ES-I3 (cell line): ENCODE measurements at regions not wholly inside any gene's neighbourhood (a gene's known extent, or its start where the extent isn't known, plus 50 kb on each side); places are given as distances from the start of the nearest gene placed in this dataset.

Source experiments
- H3K36me3 ChIP-seq: 2 replicates; pipeline ENCODE4 v1.6.1; 2013; ENCODE audit warnings: mild to moderate bottlenecking, low read length, control low read depth, moderate library complexity; ENCODE audit not compliant: insufficient read depth
- H3K4me1 ChIP-seq: 2 replicates; pipeline ENCODE4 v1.6.1; 2013; ENCODE audit warnings: mild to moderate bottlenecking, control low read depth, low read length; ENCODE audit not compliant: insufficient read depth
- H3K9ac ChIP-seq: 2 replicates; pipeline ENCODE4 v1.6.1; 2013; ENCODE audit warnings: low read depth, mild to moderate bottlenecking, low read length, moderate library complexity
- H3K9me3 ChIP-seq: 2 replicates; pipeline ENCODE4 v1.6.1; 2013; ENCODE audit warnings: mild to moderate bottlenecking, low read length, moderate library complexity; ENCODE audit not compliant: control insufficient read depth, insufficient read depth

- Histone ChIP-seq H3K36me3 (no peaks in the 10 kb centered on the region), H3K4me1 (no peaks in the 10 kb centered on the region), H3K9ac (no peak overlapping the region), H3K9me3 (no peaks in the 10 kb centered on the region)
Observed at GRCh38 chr9:115999498-115999897, 154.1 kb upstream of the PAPPA start.

GRCh38 chr9:116000748-116001329 lies 152.8 kb upstream of the PAPPA start:
- Histone ChIP-seq H3K9ac (no peak overlapping the region), H3K36me3 (no peaks in the 10 kb centered on the region), H3K9me3 (no peaks in the 10 kb centered on the region), H3K4me1 (no peaks in the 10 kb centered on the region)

GRCh38 chr9:116002181-116002580 lies 151.4 kb upstream of the PAPPA start:
- no peaks in the 10 kb centered on the region for H3K4me1 ChIP-seq
- no peaks in the 10 kb centered on the region for H3K36me3 ChIP-seq
- no peaks in the 10 kb centered on the region for H3K9me3 ChIP-seq
- H3K9ac ChIP-seq, result no peak overlapping the region

DNA sequence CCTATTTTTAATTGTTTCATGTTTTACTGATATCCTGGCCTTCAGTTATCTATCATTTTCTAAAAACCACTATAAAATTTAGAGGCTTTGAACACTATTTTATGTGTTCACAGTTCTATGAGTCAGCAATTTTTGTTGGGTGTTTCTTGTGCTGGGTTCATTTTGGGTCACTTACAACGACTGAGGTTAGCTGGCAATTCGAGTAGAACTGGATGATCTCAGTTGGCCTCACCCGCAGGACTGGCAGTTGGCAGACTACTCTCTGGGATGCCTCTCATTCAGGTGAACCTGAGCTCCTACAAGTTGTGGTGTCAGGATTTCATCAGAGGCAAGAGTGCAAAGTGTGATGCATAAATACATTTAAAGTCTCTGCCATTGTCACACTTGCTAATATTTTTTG lies 151.0 kb upstream of the PAPPA start:
- no peaks in the 10 kb centered on the region for H3K4me1 ChIP-seq
- H3K36me3 ChIP-seq, result no peaks in the 10 kb centered on the region
- no peak overlapping the region for H3K9ac ChIP-seq
- no peaks in the 10 kb centered on the region for H3K9me3 ChIP-seq

DNA sequence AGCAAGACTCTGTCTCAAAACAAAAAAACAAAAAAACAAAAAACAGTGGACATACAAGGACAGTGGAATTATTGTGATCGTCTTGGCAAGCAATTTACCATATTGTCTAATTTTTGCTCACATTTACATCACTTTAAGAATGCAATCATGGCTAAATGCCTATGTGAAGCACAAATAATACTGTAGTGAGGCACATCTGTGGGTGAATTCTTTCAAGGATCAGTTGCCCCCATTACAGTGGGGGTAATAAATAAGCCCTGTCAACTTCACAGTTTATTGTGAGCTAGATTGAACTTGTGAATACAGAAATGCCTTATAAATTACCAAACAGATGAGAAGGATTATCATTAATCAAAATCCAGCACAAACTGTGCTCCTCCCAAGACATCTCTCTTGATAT lies 150.2 kb upstream of the PAPPA start:
- no peak overlapping the region for H3K9ac ChIP-seq
- H3K9me3 ChIP-seq, result no peaks in the 10 kb centered on the region
- H3K36me3 ChIP-seq, result no peaks in the 10 kb centered on the region
- no peaks in the 10 kb centered on the region for H3K4me1 ChIP-seq

GRCh38 chr9:116005205-116005604 lies 148.4 kb upstream of the PAPPA start:
- Histone ChIP-seq H3K4me1 (no peaks in the 10 kb centered on the region), H3K36me3 (no peaks in the 10 kb centered on the region), H3K9ac (no peak overlapping the region), H3K9me3 (no peaks in the 10 kb centered on the region; the same call in 1 of the 2 replicates)

- no peaks in the 10 kb centered on the region for H3K4me1 ChIP-seq
- H3K9ac ChIP-seq, result no peak overlapping the region
- H3K36me3 ChIP-seq, result no peaks in the 10 kb centered on the region
- H3K9me3 ChIP-seq, result peaks cover 2% of the 10 kb centered on the region; the same call in 1 of the 2 replicates
Observed at GRCh38 chr9:116007824-116008223, 145.8 kb upstream of the PAPPA start.

DNA sequence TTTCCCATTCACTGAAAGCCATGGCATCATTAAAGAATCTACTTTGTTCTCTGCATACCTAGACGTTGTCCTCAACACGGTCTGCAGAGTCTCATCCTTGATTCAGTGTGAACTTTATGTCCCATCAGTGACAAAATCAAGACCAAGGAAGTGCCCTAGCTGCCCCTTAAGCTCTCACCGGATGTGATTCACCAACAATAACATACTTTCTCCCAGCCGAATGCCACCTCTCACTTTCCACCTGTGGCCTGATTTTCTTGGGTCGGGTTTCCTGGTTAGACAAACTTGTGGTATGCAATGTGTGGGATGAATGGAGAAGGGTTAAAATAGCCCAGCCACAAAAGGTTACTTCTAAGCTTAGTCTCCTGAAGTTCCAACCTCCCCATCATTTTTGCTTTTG lies 145.3 kb upstream of the PAPPA start:
- Histone ChIP-seq H3K36me3 (no peaks in the 10 kb centered on the region), H3K4me1 (no peaks in the 10 kb centered on the region), H3K9me3 (peaks cover 2% of the 10 kb centered on the region; the same call in 1 of the 2 replicates), H3K9ac (no peak overlapping the region)

DNA sequence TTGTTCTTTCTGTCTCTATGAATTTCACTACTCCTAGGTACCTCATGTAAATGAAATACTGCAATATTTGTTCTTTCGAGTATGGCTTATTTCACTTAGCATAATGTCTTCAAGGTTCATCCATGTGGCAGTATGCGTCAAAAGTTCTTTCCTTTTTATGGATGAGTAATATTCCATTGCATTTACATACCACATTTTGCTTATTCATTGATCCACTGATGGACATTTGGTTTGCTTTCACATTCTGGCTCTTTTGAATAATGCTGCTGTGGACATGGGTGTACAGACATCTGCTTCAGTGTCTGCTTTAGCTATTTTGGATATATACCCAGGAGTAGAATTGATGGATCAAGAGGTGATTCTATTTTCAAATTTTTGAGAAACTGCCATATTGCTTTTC lies 144.2 kb upstream of the PAPPA start:
- H3K9me3 ChIP-seq, result peaks cover 2% of the 10 kb centered on the region; the same call in 1 of the 2 replicates
- H3K36me3 ChIP-seq, result no peaks in the 10 kb centered on the region
- H3K4me1 ChIP-seq, result no peaks in the 10 kb centered on the region
- no peak overlapping the region for H3K9ac ChIP-seq

GRCh38 chr9:116015855-116016254 lies 137.7 kb upstream of the PAPPA start:
- Histone ChIP-seq H3K9me3 (0 out of 2 replicates have a peak, but pooled peaks cover 2% of the 10 kb centered on the region), H3K9ac (no peak overlapping the region), H3K36me3 (no peaks in the 10 kb centered on the region), H3K4me1 (no peaks in the 10 kb centered on the region)

DNA sequence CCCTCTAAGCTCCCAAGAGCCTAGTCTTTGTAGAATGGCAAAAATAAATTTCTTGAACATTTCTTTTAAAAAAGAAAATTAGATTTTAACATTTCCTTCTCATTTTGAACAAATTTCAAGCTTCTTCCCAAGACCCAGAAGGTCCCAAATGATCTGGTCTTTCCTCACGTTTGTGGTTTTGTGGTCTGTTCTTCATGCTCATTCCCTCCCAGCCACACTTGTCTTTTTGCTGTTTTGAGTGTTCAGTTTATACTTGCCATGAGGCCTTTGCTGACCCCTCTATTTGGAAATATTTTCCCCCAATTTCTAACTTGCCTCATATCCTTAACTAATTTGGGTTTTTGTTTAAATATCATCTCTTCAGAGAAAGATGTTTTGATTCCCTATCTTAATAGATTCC lies 133.4 kb upstream of the PAPPA start:
- no peaks in the 10 kb centered on the region for H3K36me3 ChIP-seq
- no peak overlapping the region for H3K9ac ChIP-seq
- no peaks in the 10 kb centered on the region for H3K9me3 ChIP-seq
- no peaks in the 10 kb centered on the region for H3K4me1 ChIP-seq

DNA sequence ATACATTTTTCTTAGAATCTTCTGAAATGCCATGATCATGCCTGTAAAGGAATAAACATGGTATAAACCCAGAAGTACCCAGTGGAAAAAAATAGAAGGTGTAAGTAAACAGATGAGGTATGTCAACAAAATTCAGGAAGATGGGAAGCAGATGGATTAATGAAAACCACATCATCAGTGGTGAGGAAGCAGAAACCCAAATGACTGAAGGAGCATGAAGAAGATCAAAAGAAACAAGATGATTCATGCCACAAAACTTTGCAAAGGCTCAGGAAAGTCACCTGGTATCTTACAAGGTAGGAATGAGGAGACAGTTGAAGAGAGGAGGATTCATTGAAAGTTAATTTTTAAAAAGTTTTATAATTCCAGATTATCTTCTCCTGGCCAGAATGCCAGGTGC lies 132.8 kb upstream of the PAPPA start:
- Histone ChIP-seq H3K9me3 (no peaks in the 10 kb centered on the region), H3K36me3 (no peaks in the 10 kb centered on the region), H3K9ac (no peak overlapping the region), H3K4me1 (no peaks in the 10 kb centered on the region)

DNA sequence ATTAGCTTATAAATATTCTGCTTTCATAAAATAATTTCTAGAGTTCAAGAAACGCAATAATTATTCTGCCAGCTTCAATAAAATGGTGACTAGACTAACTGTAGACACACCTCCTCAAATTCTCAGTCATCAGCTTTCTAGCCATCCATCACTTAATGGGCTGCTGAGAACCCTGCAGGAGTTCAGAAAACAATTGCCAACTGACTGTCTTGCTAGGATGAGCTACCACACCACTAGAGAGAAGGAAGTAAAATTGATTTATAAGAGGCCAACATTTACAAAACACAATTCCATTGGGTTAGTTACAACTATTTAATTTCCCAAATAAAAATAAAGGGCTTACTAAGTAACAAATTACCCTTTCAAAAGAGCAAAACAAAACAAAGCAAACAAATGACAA lies 126.5 kb upstream of the PAPPA start:
- no peaks in the 10 kb centered on the region for H3K9me3 ChIP-seq
- no peaks in the 10 kb centered on the region for H3K36me3 ChIP-seq
- H3K4me1 ChIP-seq, result no peaks in the 10 kb centered on the region
- H3K9ac ChIP-seq, result no peak overlapping the region

GRCh38 chr9:116027511-116027910 lies 126.1 kb upstream of the PAPPA start:
- no peaks in the 10 kb centered on the region for H3K4me1 ChIP-seq
- no peak overlapping the region for H3K9ac ChIP-seq
- H3K36me3 ChIP-seq, result no peaks in the 10 kb centered on the region
- no peaks in the 10 kb centered on the region for H3K9me3 ChIP-seq

- no peak overlapping the region for H3K9ac ChIP-seq
- H3K4me1 ChIP-seq, result no peaks in the 10 kb centered on the region
- H3K9me3 ChIP-seq, result no peaks in the 10 kb centered on the region
- no peaks in the 10 kb centered on the region for H3K36me3 ChIP-seq
Observed at GRCh38 chr9:116027951-116028350, 125.6 kb upstream of the PAPPA start.

GRCh38 chr9:116030517-116030916 lies 123.1 kb upstream of the PAPPA start:
- no peak overlapping the region for H3K9ac ChIP-seq
- H3K36me3 ChIP-seq, result no peaks in the 10 kb centered on the region
- H3K4me1 ChIP-seq, result no peaks in the 10 kb centered on the region
- no peaks in the 10 kb centered on the region for H3K9me3 ChIP-seq
